Activated CD4-positive, alpha-beta memory T cell treated with anti-CD3 and anti-CD28 coated beads, Interleukin-2, amount 10 ng/mL, durations not matched to agents 7 days and 5 days (primary cell): ENCODE measurements at regions not wholly inside any gene's neighbourhood (a gene's known extent, or its start where the extent isn't known, plus 50 kb on each side); places are given as distances from the start of the nearest gene placed in this dataset.

Experiments
- CTCF ChIA-PET: fragments of 350-600 bp; sonication (Branson Sonifier 250); formaldehyde crosslinking; loops from one replicate; lab custom pipeline; 2021; ENCODE audit warnings: antibody characterized with exemption, inconsistent platforms; lab: Charles Lee
- POLR2A ChIA-PET: fragments of 350-600 bp; sonication (Branson Sonifier 250); formaldehyde crosslinking; loops from one replicate; lab custom pipeline; 2021; ENCODE audit warnings: antibody characterized with exemption; lab: Charles Lee
- DNase-seq: peaks from one replicate; pipeline ENCODE4 v3.0.0-alpha.2; 2020
- H3K27ac Mint-ChIP-seq: one replicate; pipeline ENCODE4 v1.8.0; 2021; ENCODE audit warnings: mild to moderate bottlenecking, mixed read lengths
- H3K27me3 Mint-ChIP-seq: one replicate; pipeline ENCODE4 v1.8.0; 2021; ENCODE audit warnings: mixed read lengths
- H3K36me3 Mint-ChIP-seq: one replicate; pipeline ENCODE4 v1.8.0; 2021; ENCODE audit warnings: low read depth, mixed read lengths
- H3K4me1 Mint-ChIP-seq: one replicate; pipeline ENCODE4 v1.8.0; 2021; ENCODE audit warnings: mixed read lengths
- H3K4me3 Mint-ChIP-seq: one replicate; pipeline ENCODE4 v1.8.0; 2021; ENCODE audit warnings: mild to moderate bottlenecking, mixed read lengths
- H3K9me3 Mint-ChIP-seq: one replicate; pipeline ENCODE4 v1.8.0; 2021; ENCODE audit warnings: mixed read lengths

DNA sequence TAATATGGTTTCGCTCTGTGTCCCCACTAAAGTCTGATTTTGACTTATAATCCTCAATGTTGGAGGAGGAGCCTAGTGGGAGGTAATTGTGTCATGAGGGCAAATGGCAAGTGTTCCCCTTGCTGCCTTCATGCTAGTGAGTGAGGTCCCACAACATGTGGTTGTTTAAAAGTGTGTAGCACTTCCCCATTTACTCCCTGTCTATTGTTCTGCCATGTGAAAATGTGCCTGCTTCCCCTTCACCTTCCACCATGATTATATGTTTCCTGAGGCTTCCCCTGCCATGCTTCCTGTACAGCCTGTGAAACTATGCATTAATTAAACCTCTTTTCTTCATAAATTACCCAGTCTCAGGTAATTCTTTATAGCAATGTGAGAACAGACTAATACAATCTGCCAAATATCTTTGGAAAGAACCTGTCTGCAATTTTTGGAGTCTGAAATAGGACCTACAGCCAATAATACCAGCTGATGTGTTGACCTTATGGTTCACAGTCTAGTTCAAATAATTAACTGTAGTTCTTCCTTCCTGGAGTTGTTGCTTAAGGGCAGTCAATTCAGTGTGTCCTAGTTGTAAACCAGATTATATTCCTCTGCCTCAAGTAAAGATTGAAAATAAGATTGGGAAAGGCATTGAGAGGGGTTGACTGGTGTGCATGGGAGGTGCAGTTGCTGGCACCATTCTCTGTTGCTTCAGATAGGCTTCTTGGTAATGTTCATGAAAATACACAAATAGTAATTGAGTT, 1442.9 kb downstream of the SLITRK1 start:
- Mint-ChIP-seq H3K4me3 (no peak overlapping the region), H3K9me3 (peaks cover 4% of the 10 kb centered on the region), H3K36me3 (no peaks in the 10 kb centered on the region), H3K27me3 (no peaks in the 10 kb centered on the region), H3K27ac (no peak overlapping the region), H3K4me1 (no peaks in the 10 kb centered on the region)
- DNase-seq, result no peak
- CTCF ChIA-PET, result no interaction called here
- POLR2A ChIA-PET, result no interaction called here

DNA sequence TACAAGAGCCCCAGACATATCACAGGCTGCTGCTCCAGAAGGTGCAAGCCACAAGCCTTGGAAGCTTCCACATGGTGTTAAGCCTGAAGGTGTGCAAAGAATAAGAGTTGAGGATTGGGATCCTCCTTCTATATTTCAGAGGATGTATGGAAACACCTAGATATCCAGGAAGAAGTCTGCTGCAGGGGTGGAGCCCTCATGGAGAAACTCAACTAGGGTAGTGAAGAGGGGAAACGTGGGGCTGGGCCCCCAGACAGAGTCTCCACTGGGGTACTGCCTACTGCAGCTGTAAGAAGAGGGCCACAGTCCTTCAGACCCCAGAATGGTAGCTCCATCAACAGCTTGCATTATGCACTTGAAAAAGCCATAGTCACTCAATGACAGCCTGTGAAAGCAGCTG, 1444.0 kb downstream of the SLITRK1 start:
- POLR2A ChIA-PET, result no interaction called here
- no peaks in the 10 kb centered on the region for H3K36me3 Mint-ChIP-seq
- CTCF ChIA-PET, result no interaction called here
- DNase-seq, result no peak
- no peaks in the 10 kb centered on the region for H3K27me3 Mint-ChIP-seq
- H3K4me3 Mint-ChIP-seq, result no peak overlapping the region
- H3K27ac Mint-ChIP-seq, result no peak overlapping the region
- H3K9me3 Mint-ChIP-seq, result peaks cover 4% of the 10 kb centered on the region
- no peaks in the 10 kb centered on the region for H3K4me1 Mint-ChIP-seq

DNA sequence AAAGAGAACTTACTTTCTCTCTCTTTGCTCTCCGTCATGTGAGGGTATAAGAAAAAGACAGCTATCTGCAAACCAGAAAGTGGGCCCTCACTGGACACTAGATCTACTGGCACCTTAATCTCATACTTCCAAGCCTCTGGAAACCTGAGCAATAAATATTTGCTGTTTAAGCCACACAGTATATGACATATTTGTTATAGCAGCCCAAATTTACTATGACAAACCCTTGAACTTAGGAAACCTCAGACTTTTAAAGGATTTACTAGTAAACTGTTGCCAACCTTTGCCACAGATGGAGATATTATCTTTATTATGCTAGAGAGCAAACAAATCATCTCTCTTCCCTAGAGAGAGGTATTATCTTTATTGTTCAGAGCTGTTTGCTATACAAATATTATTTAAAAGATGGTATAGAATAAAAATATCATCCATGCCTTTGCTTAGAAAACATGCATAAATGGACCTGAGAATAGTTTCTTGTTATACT, 1446.1 kb downstream of the SLITRK1 start:
- ChIA-PET CTCF (no interaction called here), POLR2A (no interaction called here)
- no peak for DNase-seq
- Mint-ChIP-seq H3K4me1 (no peaks in the 10 kb centered on the region), H3K27me3 (no peaks in the 10 kb centered on the region), H3K36me3 (no peaks in the 10 kb centered on the region), H3K4me3 (no peak overlapping the region), H3K27ac (no peak overlapping the region), H3K9me3 (peaks cover 4% of the 10 kb centered on the region)

DNA sequence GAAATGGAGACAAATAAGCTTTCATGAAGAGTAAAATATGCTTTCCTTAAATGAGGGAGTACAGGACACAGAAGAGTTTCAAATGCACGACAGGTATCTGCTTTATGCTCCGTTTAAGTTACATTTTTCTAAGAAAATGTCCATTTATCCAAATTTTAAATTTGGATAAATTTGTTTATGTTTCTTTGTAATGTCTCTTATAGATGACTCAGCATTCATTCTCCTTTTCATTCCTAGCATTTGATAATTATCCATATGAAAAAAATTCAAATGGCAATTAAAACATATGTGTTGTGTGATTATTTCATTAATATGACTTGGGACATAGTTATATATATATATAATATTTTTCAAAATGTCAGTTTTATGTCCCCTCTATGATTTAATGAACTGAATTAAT, 1449.3 kb downstream of the SLITRK1 start:
- ChIA-PET CTCF (no interaction called here), POLR2A (no interaction called here)
- Mint-ChIP-seq H3K4me1 (no peaks in the 10 kb centered on the region), H3K9me3 (peaks cover 4% of the 10 kb centered on the region), H3K27me3 (no peaks in the 10 kb centered on the region), H3K36me3 (no peaks in the 10 kb centered on the region), H3K27ac (no peak overlapping the region), H3K4me3 (no peak overlapping the region)
- DNase-seq, result no peak

DNA sequence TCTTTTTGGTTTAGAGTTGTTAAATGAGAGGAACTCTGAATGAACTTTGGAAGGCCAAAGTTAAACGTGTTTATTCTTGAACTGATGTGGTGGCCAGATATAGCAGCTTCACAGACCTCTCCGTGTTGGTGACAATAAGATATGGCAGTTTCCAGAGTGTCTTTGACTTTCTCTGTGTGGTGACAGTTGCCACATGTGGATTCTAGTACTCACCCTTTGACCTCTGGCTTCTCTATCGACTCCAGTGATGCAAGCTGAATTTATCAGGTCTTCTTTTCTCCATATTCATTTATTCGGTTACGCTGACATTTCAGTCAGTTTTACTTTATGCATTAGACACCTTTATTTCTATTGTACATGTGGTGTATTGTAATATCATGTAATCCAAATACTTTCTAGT, 1469.5 kb downstream of the SLITRK1 start:
- no peaks in the 10 kb centered on the region for H3K27me3 Mint-ChIP-seq
- no peaks in the 10 kb centered on the region for H3K4me1 Mint-ChIP-seq
- no peak overlapping the region for H3K27ac Mint-ChIP-seq
- H3K36me3 Mint-ChIP-seq, result no peaks in the 10 kb centered on the region
- ChIA-PET POLR2A (no interaction called here), CTCF (no interaction called here)
- no peak for DNase-seq
- H3K4me3 Mint-ChIP-seq, result no peak overlapping the region
- peaks cover 2% of the 10 kb centered on the region for H3K9me3 Mint-ChIP-seq

DNA sequence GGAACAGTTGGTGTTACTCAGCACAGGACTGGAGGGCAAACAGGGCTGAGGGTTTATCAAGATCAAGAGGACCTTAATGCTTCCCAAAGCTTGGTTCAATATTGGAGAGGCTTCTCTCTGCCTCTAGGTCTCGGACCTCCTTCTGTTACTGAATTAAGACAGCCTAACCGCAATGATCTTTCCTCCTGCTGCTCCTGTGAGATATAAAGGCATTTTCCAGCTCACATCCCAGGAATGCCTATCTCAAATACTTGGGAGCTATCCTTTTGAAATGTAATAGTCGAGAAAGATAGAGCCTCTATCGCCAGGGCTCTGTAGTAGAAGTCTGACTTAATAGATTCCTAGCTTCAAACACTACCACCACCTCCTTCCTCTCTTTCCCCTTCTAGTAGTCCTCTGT, 1475.0 kb downstream of the SLITRK1 start:
- DNase-seq, result no peak
- H3K9me3 Mint-ChIP-seq, result peaks cover 4% of the 10 kb centered on the region
- no peak overlapping the region for H3K27ac Mint-ChIP-seq
- CTCF ChIA-PET, result no interaction called here
- H3K4me3 Mint-ChIP-seq, result no peak overlapping the region
- no peaks in the 10 kb centered on the region for H3K36me3 Mint-ChIP-seq
- POLR2A ChIA-PET, result no interaction called here
- no peaks in the 10 kb centered on the region for H3K27me3 Mint-ChIP-seq
- no peaks in the 10 kb centered on the region for H3K4me1 Mint-ChIP-seq

DNA sequence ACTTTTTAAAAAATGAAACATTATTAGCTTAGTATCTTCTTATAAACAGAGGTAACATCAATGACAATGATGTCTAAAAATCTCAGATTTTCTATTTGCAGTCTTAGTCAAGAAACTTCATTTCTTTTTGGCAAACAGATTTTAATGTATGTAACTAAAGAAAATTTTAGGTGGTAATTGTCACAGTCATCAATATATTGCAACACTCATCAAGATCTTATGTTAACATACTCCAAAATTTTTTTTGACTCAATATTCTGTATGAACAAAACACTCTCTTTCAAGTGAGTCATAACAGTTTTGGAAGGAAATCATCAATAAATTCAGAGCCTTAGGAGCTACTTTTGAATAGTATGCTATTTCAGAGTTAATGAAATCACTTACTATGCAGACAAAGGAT, 1507.6 kb downstream of the SLITRK1 start:
- Mint-ChIP-seq H3K4me1 (no peaks in the 10 kb centered on the region), H3K9me3 (peaks cover 4% of the 10 kb centered on the region), H3K27me3 (no peaks in the 10 kb centered on the region), H3K4me3 (no peak overlapping the region), H3K36me3 (no peaks in the 10 kb centered on the region), H3K27ac (no peak overlapping the region)
- POLR2A ChIA-PET, result no interaction called here
- no peak for DNase-seq
- CTCF ChIA-PET, result no interaction called here

DNA sequence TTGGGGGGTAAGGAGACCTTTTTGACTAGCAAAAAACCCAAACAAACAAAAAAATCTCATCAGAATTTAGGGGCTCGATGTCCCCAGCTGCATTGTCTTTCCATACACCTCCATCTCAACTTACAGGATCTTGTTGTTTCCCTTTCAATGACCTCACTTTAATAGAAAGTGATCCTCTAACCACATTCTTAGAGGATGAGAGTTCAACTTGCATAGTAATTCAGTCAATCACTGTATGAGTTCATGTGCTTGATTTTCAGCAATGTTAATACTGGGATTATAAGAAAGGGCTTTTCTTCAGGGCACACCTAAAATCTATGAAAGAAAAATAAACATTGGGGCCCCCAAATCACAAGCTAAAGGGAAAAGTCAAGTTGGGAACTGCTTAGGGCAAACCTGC, 1512.0 kb downstream of the SLITRK1 start:
- H3K27ac Mint-ChIP-seq, result no peak overlapping the region
- CTCF ChIA-PET, result no interaction called here
- POLR2A ChIA-PET, result no interaction called here
- H3K4me1 Mint-ChIP-seq, result no peaks in the 10 kb centered on the region
- no peak for DNase-seq
- H3K36me3 Mint-ChIP-seq, result no peaks in the 10 kb centered on the region
- no peak overlapping the region for H3K4me3 Mint-ChIP-seq
- H3K9me3 Mint-ChIP-seq, result peaks cover 6% of the 10 kb centered on the region
- no peaks in the 10 kb centered on the region for H3K27me3 Mint-ChIP-seq

DNA sequence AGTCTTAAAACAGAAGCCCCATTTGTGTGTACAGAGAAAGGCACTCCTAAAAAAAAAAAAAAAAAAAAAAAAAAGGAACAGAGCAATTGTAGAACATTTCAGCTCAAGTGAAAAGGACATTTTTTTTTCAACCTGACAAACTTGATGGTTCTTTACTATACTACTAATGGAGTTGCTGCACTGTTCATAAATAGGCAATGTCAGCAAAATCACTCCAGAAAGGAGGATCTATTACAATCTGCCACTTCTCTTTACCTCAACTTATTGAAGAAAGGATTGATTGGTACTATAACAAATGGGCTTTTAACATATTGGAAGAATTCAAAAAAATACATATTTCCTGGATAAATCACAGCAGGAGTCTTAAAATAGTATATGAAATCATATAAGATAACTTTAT, 1517.7 kb downstream of the SLITRK1 start:
- Mint-ChIP-seq H3K27ac (no peak overlapping the region), H3K4me1 (no peaks in the 10 kb centered on the region), H3K36me3 (no peaks in the 10 kb centered on the region), H3K9me3 (peaks cover 2% of the 10 kb centered on the region), H3K27me3 (no peaks in the 10 kb centered on the region), H3K4me3 (no peak overlapping the region)
- no peak for DNase-seq
- ChIA-PET POLR2A (no interaction called here), CTCF (no interaction called here)

DNA sequence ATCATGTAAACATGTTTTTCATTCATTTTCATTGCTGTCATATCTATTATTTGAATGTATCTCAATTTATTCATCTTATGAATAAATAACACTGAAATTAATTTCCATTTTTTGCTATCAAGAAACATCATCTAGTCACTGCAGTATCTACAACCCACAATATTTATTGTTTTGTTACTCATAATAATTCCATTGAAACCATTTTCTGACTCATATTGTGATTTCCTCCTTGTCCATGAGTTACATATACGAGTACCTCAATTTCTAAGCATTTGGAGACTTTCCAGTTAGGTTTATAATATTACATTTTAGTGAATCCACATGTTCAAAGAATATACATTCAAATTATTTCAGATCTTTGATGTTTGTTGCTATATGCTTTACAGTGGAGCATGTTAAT, 1524.0 kb downstream of the SLITRK1 start:
- H3K9me3 Mint-ChIP-seq, result no peaks in the 10 kb centered on the region
- no peak overlapping the region for H3K4me3 Mint-ChIP-seq
- H3K36me3 Mint-ChIP-seq, result no peaks in the 10 kb centered on the region
- no peak for DNase-seq
- H3K27ac Mint-ChIP-seq, result no peak overlapping the region
- no peaks in the 10 kb centered on the region for H3K27me3 Mint-ChIP-seq
- ChIA-PET CTCF (no interaction called here), POLR2A (no interaction called here)
- no peaks in the 10 kb centered on the region for H3K4me1 Mint-ChIP-seq

DNA sequence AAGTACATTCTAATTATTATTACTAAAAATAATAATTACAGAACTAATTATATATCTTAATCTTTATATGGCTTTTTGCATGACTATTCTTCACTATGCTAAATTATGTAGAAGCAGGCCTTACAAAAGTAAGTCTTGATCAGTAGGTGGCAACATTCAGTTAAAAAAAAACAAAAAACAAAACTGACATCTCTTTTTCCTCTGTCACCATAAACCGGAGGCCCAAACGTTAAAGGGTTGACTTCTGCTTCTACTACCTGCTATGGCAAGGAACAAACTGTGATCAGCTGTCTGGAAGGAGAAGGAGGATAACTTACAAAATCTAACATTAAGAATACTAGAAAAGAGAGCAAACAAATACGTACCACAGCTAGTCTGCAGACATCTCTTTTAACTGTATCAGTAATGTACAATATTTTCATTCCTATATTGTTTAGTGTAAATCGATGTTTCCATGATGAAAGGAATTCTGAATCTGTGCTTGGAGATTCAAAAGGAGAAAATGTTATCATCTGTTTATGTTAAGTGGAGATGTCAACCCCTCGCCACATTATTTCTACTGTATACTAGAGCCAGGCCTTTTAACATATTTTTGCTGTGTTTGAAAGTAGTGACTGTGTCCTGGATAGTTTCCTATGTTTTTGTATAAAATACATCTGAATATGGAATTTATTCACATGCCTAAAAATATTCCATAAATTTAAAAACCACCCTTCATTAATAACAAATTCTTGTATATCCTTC, 1525.4 kb downstream of the SLITRK1 start:
- Mint-ChIP-seq H3K27me3 (no peaks in the 10 kb centered on the region), H3K4me3 (no peak overlapping the region), H3K36me3 (no peaks in the 10 kb centered on the region), H3K9me3 (no peaks in the 10 kb centered on the region), H3K4me1 (no peaks in the 10 kb centered on the region), H3K27ac (no peak overlapping the region)
- no peak for DNase-seq
- POLR2A ChIA-PET, result no interaction called here
- CTCF ChIA-PET, result no interaction called here

DNA sequence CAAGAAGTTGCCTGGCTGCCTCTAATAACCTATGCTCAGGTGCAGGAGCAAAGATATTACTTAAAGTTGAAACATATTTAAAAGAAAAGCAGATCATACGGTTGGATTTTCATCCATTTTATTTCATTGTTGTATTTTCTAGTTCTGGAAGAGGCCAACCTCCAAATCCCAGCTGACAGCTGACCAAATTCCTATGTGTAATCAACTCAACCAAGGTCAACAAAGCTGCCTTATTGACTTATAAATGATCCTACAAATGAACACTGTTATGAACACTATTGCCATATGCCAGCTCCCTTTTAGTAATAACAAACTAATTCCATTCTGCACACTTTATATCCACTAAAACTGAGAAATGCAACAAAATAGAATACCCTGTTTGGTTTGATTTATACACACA, 1537.4 kb downstream of the SLITRK1 start:
- Mint-ChIP-seq H3K36me3 (no peaks in the 10 kb centered on the region), H3K27me3 (no peaks in the 10 kb centered on the region), H3K4me1 (no peaks in the 10 kb centered on the region), H3K9me3 (no peaks in the 10 kb centered on the region), H3K4me3 (no peak overlapping the region), H3K27ac (no peak overlapping the region)
- POLR2A ChIA-PET, result no interaction called here
- CTCF ChIA-PET, result no interaction called here
- DNase-seq, result no peak

DNA sequence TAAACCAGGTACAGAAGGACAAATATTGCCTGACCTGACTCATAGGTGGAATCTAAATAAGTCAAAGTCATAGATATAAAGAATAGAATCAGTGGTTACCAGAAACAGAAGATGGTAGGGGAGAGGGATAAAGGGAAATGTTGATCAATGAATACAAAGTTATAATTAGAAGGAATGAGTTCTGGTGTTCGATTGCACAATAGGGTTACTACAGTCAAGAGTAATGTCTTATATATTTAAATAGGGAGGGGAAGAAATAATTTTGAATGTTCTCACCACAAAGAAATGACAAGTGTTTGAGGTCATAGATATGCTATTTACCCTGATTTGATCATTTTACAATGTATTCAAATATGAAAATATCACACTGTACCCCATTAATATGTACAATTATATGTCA, 1541.2 kb downstream of the SLITRK1 start:
- Mint-ChIP-seq H3K9me3 (no peaks in the 10 kb centered on the region), H3K27ac (no peak overlapping the region), H3K4me3 (no peak overlapping the region), H3K27me3 (no peaks in the 10 kb centered on the region), H3K4me1 (no peaks in the 10 kb centered on the region), H3K36me3 (no peaks in the 10 kb centered on the region)
- ChIA-PET CTCF (no interaction called here), POLR2A (no interaction called here)
- no peak for DNase-seq

DNA sequence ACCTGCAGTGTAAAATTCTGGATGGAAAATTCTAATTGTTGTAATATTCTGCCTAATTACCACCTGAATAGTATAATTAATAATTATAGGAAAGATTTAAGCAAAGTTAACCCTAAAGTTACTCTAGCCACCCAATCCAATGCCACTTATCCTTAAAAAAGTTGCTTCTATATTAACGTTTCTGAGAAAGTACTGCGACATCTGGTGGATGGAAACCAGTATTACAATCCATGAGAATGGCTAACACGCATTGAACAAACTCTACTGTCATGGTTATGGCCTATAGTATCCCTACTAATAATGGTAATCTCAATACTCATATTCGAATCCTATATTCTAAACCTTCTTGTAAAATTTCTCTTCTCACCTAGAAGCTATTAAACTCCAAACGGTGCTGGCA, 1551.8 kb downstream of the SLITRK1 start:
- no peaks in the 10 kb centered on the region for H3K4me1 Mint-ChIP-seq
- H3K4me3 Mint-ChIP-seq, result no peak overlapping the region
- H3K27ac Mint-ChIP-seq, result no peak overlapping the region
- no peak for DNase-seq
- CTCF ChIA-PET, result no interaction called here
- no peaks in the 10 kb centered on the region for H3K9me3 Mint-ChIP-seq
- no peaks in the 10 kb centered on the region for H3K36me3 Mint-ChIP-seq
- POLR2A ChIA-PET, result no interaction called here
- H3K27me3 Mint-ChIP-seq, result no peaks in the 10 kb centered on the region
